ENCODE measurements at regions not wholly inside any gene's neighbourhood (a gene's known extent, or its start where the extent isn't known, plus 50 kb on each side); places are given as distances from the start of the nearest gene placed in this dataset.

GRCh38 chr14:89007906-89008305 is 183.5 kb downstream of the TTC8 start:
- intact Hi-C loops (cut with DNase I, micrococcal nuclease): no loop called here
- ATAC-seq (ENCODE audit: poor library complexity) (no peak), DNase-seq (no peak)
- POLR2A ChIA-PET: no interaction called here
- Mint-ChIP-seq H3K36me3 (ENCODE audit: low read depth) (no peaks in the 10 kb centered on the region), H3K9me3 (no peaks in the 10 kb centered on the region), H3K27me3 (peaks cover 7% of the 10 kb centered on the region), H3K4me1 (ENCODE audit: low read depth) (no peaks in the 10 kb centered on the region), H3K4me3 (no peak overlapping the region), H3K27ac (no peak overlapping the region)
- no peaks in the 10 kb centered on the region for H3K27me3 ChIP-seq (ENCODE audit: control insufficient read depth in 1 of 2, insufficient read depth in 2 of 2, low read length in 2 of 2)
- no peaks in the 10 kb centered on the region for H3K4me1 ChIP-seq (ENCODE audit: insufficient read depth, low read length)
- CTCF ChIA-PET: no interaction called here
- no peak overlapping the region for H3K27ac ChIP-seq (ENCODE audit: low read depth in 1 of 2, low read length in 2 of 2)
- H3K36me3 ChIP-seq (ENCODE audit: insufficient read depth, low read length): no peaks in the 10 kb centered on the region
- TF ChIP-seq CTCF (IDR thresholded peaks at IDR 0.05): no peak
- H3K9me3 ChIP-seq (ENCODE audit: control insufficient read depth in 1 of 2, insufficient read depth in 1 of 2, low read length in 2 of 2): no peaks in the 10 kb centered on the region
- no peak overlapping the region for H3K4me3 ChIP-seq (ENCODE audit: low read length)

GRCh38 chr14:89011355-89012281 is 187.2 kb downstream of the TTC8 start:
- Histone ChIP-seq H3K9me3 (ENCODE audit: control insufficient read depth in 1 of 2, insufficient read depth in 1 of 2, low read length in 2 of 2) (no peaks in the 10 kb centered on the region), H3K27me3 (ENCODE audit: control insufficient read depth in 1 of 2, insufficient read depth in 2 of 2, low read length in 2 of 2) (peaks cover 0 to 4% of the 10 kb centered on the region in 2 experiments), H3K36me3 (ENCODE audit: insufficient read depth, low read length) (no peaks in the 10 kb centered on the region), H3K27ac (ENCODE audit: low read depth in 1 of 2, low read length in 2 of 2) (no peak overlapping the region), H3K4me1 (ENCODE audit: insufficient read depth, low read length) (no peaks in the 10 kb centered on the region), H3K4me3 (ENCODE audit: low read length) (no peak overlapping the region)
- TF ChIP-seq CTCF (IDR thresholded peaks at IDR 0.05): no peak
- DNase-seq (no peak), ATAC-seq (ENCODE audit: poor library complexity) (no peak)
- no peaks in the 10 kb centered on the region for H3K9me3 Mint-ChIP-seq
- no peak overlapping the region for H3K27ac Mint-ChIP-seq
- POLR2A ChIA-PET: no interaction called here
- H3K4me3 Mint-ChIP-seq: no peak overlapping the region
- H3K36me3 Mint-ChIP-seq (ENCODE audit: low read depth): no peaks in the 10 kb centered on the region
- peaks cover 28% of the 10 kb centered on the region for H3K27me3 Mint-ChIP-seq
- CTCF ChIA-PET: no interaction called here
- intact Hi-C loops (cut with DNase I, micrococcal nuclease): loop anchor here (5.0 to 10.0 kb wide), 2 partner anchors 347 to 519 kb away; no protein-coding TSS in a partner anchor
- H3K4me1 Mint-ChIP-seq (ENCODE audit: low read depth): no peaks in the 10 kb centered on the region

- DNase-seq: no peak
- peaks cover 0 to 4% of the 10 kb centered on the region in 2 experiments for H3K27me3 ChIP-seq (ENCODE audit: control insufficient read depth in 1 of 2, insufficient read depth in 2 of 2, low read length in 2 of 2)
- H3K4me3 ChIP-seq (ENCODE audit: low read length): no peak overlapping the region
- ATAC-seq (ENCODE audit: poor library complexity): no peak
- CTCF ChIA-PET: no interaction called here
- H3K4me1 ChIP-seq (ENCODE audit: insufficient read depth, low read length): no peaks in the 10 kb centered on the region
- POLR2A ChIA-PET: no interaction called here
- Mint-ChIP-seq H3K9me3 (no peaks in the 10 kb centered on the region), H3K27ac (no peak overlapping the region), H3K4me3 (no peak overlapping the region), H3K27me3 (peaks cover 29% of the 10 kb centered on the region), H3K36me3 (ENCODE audit: low read depth) (no peaks in the 10 kb centered on the region), H3K4me1 (ENCODE audit: low read depth) (no peaks in the 10 kb centered on the region)
- no peaks in the 10 kb centered on the region for H3K9me3 ChIP-seq (ENCODE audit: control insufficient read depth in 1 of 2, insufficient read depth in 1 of 2, low read length in 2 of 2)
- intact Hi-C loops (cut with DNase I, micrococcal nuclease): loop anchor here (5.0 to 10.0 kb wide), 2 partner anchors 348 to 520 kb away; no protein-coding TSS in a partner anchor
- H3K36me3 ChIP-seq (ENCODE audit: insufficient read depth, low read length): no peaks in the 10 kb centered on the region
- no peak for TF ChIP-seq CTCF (IDR thresholded peaks at IDR 0.05)
- H3K27ac ChIP-seq (ENCODE audit: low read depth in 1 of 2, low read length in 2 of 2): no peak overlapping the region
These were observed 188.0 kb downstream of the TTC8 start for GRCh38 chr14:89012282-89013097.

Measured in CD4-positive, alpha-beta T cell (primary cell).